Activated CD4-positive, alpha-beta T cell treated with anti-CD3 and anti-CD28 coated beads, Interleukin-2, amount 10 ng/mL, durations not matched to agents 24 days and 14 days (primary cell): ENCODE measurements at regions not wholly inside any gene's neighbourhood (a gene's known extent, or its start where the extent isn't known, plus 50 kb on each side); places are given as distances from the start of the nearest gene placed in this dataset.

Experiments used
- DNase-seq: peaks from one replicate; pipeline ENCODE4 v3.0.0; 2022
- H3K27ac Mint-ChIP-seq: one replicate; pipeline ENCODE4 v1.8.0; 2022; ENCODE audit warnings: mild to moderate bottlenecking, mixed read lengths
- H3K27me3 Mint-ChIP-seq: one replicate; pipeline ENCODE4 v1.8.0; 2022; ENCODE audit warnings: mixed read lengths
- H3K36me3 Mint-ChIP-seq: one replicate; pipeline ENCODE4 v1.8.0; 2022; ENCODE audit warnings: low read depth, mild to moderate bottlenecking, mixed read lengths
- H3K4me1 Mint-ChIP-seq: one replicate; pipeline ENCODE4 v1.8.0; 2021; ENCODE audit warnings: mixed read lengths
- H3K4me3 Mint-ChIP-seq: one replicate; pipeline ENCODE4 v1.8.0; 2022; ENCODE audit warnings: mild to moderate bottlenecking, moderate library complexity, mixed read lengths
- H3K9me3 Mint-ChIP-seq: one replicate; pipeline ENCODE4 v1.8.0; 2021; ENCODE audit warnings: mixed read lengths
- intact Hi-C: fragments of 100-400 bp; cut with micrococcal nuclease; formaldehyde crosslinking; loops from one replicate; pipeline ENCODE4 v1.15.1; 2023

GRCh38 chr20:23189854-23190253 is 103.7 kb upstream of the CD93 start:
- DNase-seq: no peak
- Mint-ChIP-seq H3K4me3 (no peak overlapping the region), H3K27me3 (peaks cover 8% of the 10 kb centered on the region), H3K4me1 (no peaks in the 10 kb centered on the region), H3K9me3 (no peaks in the 10 kb centered on the region), H3K36me3 (no peaks in the 10 kb centered on the region), H3K27ac (no peak overlapping the region)
- intact Hi-C loops: no loop called here

DNA sequence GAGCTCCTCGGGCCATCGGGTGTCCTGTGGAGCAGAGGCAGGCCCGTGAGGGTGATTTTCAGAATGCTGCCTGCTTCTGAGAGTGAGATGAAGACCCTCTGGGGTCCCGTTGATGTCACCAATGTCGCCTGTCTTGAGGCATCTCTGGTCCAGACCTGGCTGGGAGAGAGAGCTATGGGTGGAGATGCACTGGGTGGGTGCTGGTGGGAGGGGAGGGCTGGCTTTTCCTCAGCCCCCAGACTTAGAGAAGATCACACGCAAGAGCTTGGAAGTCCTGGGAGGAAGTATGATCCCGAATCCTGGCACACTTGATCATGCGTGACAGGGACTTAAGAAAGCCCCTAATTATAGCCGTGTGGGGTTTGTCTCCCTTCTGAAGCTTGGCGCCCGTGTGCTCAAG is 103.2 kb upstream of the CD93 start:
- Mint-ChIP-seq H3K36me3 (no peaks in the 10 kb centered on the region), H3K27me3 (peaks cover 8% of the 10 kb centered on the region), H3K9me3 (peaks cover under 1% of the 10 kb centered on the region), H3K4me1 (no peaks in the 10 kb centered on the region), H3K4me3 (no peak overlapping the region), H3K27ac (no peak overlapping the region)
- DNase-seq: no peak
- intact Hi-C loops: no loop called here

GRCh38 chr20:23188377-23189169 is 102.4 kb upstream of the CD93 start:
- Mint-ChIP-seq H3K9me3 (peaks cover 3% of the 10 kb centered on the region), H3K4me1 (no peaks in the 10 kb centered on the region), H3K27me3 (peaks cover 10% of the 10 kb centered on the region), H3K27ac (no peak overlapping the region), H3K4me3 (no peak overlapping the region), H3K36me3 (no peaks in the 10 kb centered on the region)
- DNase-seq: no peak
- intact Hi-C loops: no loop called here

DNA sequence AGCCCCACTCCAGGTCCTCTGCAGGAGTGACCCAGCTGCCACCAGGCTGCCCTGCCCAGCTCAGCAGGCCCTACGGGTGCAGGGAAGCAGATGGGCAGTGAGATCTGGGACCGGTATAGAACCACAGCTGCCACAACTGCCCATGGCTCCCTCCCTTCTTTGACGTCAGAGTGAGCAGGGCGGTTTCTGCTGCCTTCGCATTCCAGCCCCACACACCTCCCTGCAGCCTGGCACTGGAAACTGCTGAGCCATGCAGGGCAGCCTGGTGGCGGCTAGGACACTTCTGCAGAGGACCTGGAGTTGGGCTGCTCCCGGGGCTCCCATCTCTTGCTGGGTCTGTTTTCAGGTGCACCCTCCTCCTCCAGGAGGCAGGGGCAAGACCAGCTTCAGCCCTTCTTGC is 101.6 kb upstream of the CD93 start:
- Mint-ChIP-seq H3K36me3 (no peaks in the 10 kb centered on the region), H3K4me3 (no peak overlapping the region), H3K27me3 (peaks cover 10% of the 10 kb centered on the region), H3K4me1 (no peaks in the 10 kb centered on the region), H3K27ac (no peak overlapping the region), H3K9me3 (peaks cover 3% of the 10 kb centered on the region)
- DNase-seq: no peak
- intact Hi-C loops: no loop called here

DNA sequence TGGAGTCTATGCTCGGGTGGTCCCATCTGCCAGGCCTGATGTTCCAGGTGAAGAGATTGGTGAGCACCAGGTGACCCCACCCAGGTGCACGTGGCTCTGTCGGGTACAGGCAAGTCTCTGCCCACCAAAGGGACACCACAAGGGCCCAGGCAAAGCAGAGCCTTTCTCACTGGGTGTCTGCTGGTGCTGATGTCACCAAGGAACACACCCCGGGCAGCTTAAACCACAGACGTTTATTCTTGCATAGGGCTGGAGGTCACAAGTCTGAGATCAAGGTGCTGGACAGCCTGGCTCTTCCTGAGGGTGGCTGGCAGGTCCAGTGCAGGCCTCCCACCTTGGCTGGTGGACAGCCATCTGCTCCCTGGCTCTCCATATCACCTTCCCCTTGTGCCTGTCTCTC is 100.7 kb upstream of the CD93 start:
- Mint-ChIP-seq H3K9me3 (peaks cover 5% of the 10 kb centered on the region), H3K4me3 (no peak overlapping the region), H3K4me1 (no peaks in the 10 kb centered on the region), H3K27me3 (peaks cover 8% of the 10 kb centered on the region), H3K36me3 (no peaks in the 10 kb centered on the region), H3K27ac (no peak overlapping the region)
- intact Hi-C loops: no loop called here
- DNase-seq: no peak

GRCh38 chr20:23180451-23180921 is 94.4 kb upstream of the CD93 start:
- no peak overlapping the region for H3K4me3 Mint-ChIP-seq
- no peak for DNase-seq
- H3K27me3 Mint-ChIP-seq: peaks cover 20% of the 10 kb centered on the region
- peaks cover 2% of the 10 kb centered on the region for H3K4me1 Mint-ChIP-seq
- H3K9me3 Mint-ChIP-seq: peaks cover 7% of the 10 kb centered on the region
- intact Hi-C loops: no loop called here
- H3K27ac Mint-ChIP-seq: no peak overlapping the region
- no peaks in the 10 kb centered on the region for H3K36me3 Mint-ChIP-seq

- H3K4me3 Mint-ChIP-seq: no peak overlapping the region
- intact Hi-C loops: no loop called here
- H3K27ac Mint-ChIP-seq: no peak overlapping the region
- H3K9me3 Mint-ChIP-seq: peaks cover 7% of the 10 kb centered on the region
- no peak for DNase-seq
- peaks cover 2% of the 10 kb centered on the region for H3K4me1 Mint-ChIP-seq
- H3K36me3 Mint-ChIP-seq: no peaks in the 10 kb centered on the region
- H3K27me3 Mint-ChIP-seq: peaks cover 25% of the 10 kb centered on the region
Observed at GRCh38 chr20:23179766-23180403, 93.8 kb upstream of the CD93 start.

DNA sequence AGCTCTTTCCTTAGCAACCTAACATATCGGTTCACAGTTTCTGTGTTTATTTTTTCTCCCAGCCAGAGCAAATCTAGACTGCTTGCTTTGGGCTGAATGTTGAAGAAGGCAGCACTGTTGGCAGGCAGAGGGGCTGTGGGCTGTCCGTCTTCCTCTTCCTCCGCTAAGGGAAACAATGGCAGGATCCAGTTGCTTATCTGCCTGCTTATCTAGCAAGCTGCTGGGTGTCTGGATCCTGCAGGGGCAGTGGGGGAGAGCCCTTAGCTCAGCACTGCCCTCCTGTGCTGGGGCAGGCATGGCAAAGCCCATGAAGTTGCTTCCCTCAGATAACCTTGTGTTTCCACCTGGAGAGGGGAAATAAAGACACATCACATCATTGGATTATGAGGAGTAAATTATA is 92.7 kb upstream of the CD93 start:
- Mint-ChIP-seq H3K27ac (no peak overlapping the region), H3K4me1 (peaks cover 2% of the 10 kb centered on the region), H3K36me3 (no peaks in the 10 kb centered on the region), H3K9me3 (peaks cover 4% of the 10 kb centered on the region), H3K4me3 (no peak overlapping the region), H3K27me3 (peaks cover 27% of the 10 kb centered on the region)
- intact Hi-C loops: no loop called here
- no peak for DNase-seq

DNA sequence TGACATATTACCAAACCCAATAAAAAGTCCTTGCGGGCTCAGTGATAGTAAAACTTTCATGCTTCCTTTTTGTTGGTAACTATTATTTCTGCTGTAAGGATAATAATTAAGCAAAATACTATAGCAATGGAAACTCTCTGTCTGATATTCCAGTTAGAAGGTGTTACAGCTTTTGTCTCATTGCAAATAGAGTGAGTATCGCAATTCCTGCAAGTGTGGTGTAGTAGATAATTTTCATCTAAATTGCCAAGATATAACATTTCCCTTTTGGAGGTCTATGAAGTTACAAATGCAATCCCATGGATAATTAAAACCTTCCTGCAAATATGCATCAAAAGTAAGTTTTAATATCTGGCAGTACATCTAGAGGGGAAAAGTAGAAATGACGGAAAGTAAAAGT is 88.7 kb upstream of the CD93 start:
- DNase-seq: no peak
- intact Hi-C loops: no loop called here
- Mint-ChIP-seq H3K27me3 (peaks cover 41% of the 10 kb centered on the region), H3K27ac (no peak overlapping the region), H3K9me3 (no peaks in the 10 kb centered on the region), H3K4me3 (no peak overlapping the region), H3K4me1 (peaks cover 1% of the 10 kb centered on the region), H3K36me3 (no peaks in the 10 kb centered on the region)

DNA sequence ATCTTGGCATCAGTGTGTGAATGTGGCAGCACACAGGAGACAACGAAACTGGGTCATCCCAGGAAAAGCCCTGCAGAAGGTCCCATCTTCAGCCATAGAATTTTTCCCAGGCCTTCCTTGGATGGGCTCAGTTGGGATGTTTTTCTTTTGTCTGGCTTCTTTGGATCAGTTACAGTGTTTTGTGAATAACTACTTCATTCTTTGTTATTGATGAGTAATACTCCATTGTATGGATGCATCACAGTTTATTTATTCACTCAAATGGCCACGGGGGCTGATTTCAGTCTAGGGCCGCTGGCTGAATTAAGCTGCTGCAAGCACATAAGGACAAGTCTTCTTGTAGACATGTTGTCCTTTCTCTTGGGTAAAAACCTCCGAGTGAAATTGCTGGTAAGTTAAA is 81.3 kb upstream of the CD93 start:
- DNase-seq: no peak
- no peak overlapping the region for H3K27ac Mint-ChIP-seq
- intact Hi-C loops: no loop called here

DNA sequence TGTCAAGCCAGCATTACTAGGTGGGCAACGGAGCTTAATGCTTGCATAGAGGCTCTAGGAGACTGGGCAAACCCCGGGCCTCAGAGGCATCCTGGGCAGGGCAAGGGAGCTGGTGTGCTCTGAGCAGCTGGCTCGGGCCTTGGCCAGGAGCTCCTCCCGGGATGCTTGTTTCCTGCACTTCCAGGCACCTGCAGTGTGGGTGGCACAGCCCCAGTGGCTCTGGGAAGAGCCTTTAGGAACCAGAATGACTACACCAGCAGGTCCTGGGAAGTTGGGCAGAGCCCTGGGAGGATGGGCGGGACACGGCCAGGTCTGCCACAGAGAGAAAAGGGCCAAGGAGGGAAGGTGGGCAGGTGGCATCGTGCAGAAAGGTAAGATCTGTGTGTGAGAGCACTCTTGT is 80.4 kb upstream of the CD93 start:
- Mint-ChIP-seq H3K27me3 (peaks cover 4% of the 10 kb centered on the region), H3K9me3 (no peaks in the 10 kb centered on the region), H3K27ac (no peak overlapping the region), H3K4me1 (peaks cover 2% of the 10 kb centered on the region), H3K36me3 (no peaks in the 10 kb centered on the region), H3K4me3 (no peak overlapping the region)
- intact Hi-C loops: no loop called here
- DNase-seq: no peak

More for the DNA sequence above, 81.3 kb upstream of the CD93 start:
- Mint-ChIP-seq H3K4me1 (no peaks in the 10 kb centered on the region), H3K36me3 (no peaks in the 10 kb centered on the region), H3K27me3 (peaks cover 9% of the 10 kb centered on the region), H3K4me3 (no peak overlapping the region), H3K9me3 (no peaks in the 10 kb centered on the region)

DNA sequence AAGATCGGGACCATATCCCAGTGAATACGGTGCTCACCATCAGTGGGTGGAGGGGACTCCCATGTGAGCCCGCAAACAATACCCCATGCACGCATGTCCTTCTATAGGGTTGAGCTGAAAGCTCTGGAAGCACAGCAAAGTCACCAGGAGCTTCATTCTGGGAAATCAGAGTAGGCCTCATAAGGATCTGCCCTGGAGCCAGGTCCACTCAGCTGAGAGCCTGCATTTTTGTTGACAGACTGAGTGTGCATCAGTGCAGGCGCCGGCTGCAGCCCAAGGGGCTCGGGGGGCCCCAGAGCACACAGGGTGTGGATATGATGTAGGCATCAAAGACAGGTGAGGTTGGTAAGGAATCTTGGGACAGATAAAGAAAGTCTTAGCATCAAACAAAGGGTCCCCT is 79.8 kb upstream of the CD93 start:
- H3K4me3 Mint-ChIP-seq: no peak overlapping the region
- peaks cover 4% of the 10 kb centered on the region for H3K27me3 Mint-ChIP-seq
- intact Hi-C loops: no loop called here
- no peak for DNase-seq
- H3K27ac Mint-ChIP-seq: no peak overlapping the region
- H3K36me3 Mint-ChIP-seq: no peaks in the 10 kb centered on the region
- H3K9me3 Mint-ChIP-seq: no peaks in the 10 kb centered on the region
- peaks cover 2% of the 10 kb centered on the region for H3K4me1 Mint-ChIP-seq

DNA sequence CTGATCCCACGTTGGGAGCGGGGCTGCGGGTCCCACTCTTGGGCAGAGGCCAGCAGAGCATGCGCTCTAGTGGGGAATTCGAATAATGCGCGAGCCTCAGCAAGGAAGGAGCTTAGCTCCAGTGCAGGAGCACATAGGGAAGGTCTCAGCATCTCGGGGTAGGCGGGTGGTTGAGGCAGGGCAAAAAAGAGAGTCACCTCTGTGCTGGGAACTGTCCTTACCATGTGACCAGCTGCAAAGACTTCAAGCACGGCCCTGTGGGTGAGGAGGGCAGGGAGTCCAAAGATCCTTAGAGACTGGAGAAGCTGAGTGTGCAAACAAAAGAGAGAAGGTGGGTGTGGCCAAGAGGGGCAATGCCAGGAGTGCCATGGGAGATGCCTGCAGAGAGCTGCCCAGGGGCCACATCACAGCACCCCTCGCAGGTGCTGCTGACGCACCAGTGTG is 79.2 kb upstream of the CD93 start:
- Mint-ChIP-seq H3K4me1 (peaks cover 5% of the 10 kb centered on the region), H3K27ac (no peak overlapping the region), H3K36me3 (no peaks in the 10 kb centered on the region), H3K27me3 (peaks cover 4% of the 10 kb centered on the region), H3K9me3 (no peaks in the 10 kb centered on the region), H3K4me3 (no peak overlapping the region)
- intact Hi-C loops: no loop called here
- DNase-seq: no peak

DNA sequence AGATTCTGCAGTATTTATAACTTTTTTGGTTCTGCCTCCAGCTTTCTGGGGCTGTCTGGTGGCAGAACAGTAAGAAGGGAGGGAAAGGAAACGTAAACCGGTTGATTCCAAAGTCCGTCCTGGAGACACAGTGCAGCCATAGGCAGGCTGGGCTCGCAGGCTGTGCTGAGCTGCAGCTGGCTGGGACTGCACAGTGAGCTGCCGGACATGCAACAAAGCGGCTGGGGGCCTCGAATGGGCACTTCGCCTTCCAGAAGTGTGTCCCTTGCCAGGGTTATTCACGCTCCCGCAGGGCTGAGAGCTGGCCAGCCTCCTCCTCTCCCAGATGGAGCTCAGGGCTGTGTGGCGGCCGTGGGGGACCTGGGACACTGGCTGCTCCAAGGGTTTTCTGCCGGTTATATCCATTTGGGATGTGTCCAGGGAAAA is 78.1 kb upstream of the CD93 start:
- intact Hi-C loops: no loop called here
- Mint-ChIP-seq H3K36me3 (no peaks in the 10 kb centered on the region), H3K9me3 (no peaks in the 10 kb centered on the region), H3K4me3 (no peak overlapping the region), H3K27ac (no peak overlapping the region), H3K4me1 (peaks cover 13% of the 10 kb centered on the region), H3K27me3 (peaks cover 4% of the 10 kb centered on the region)
- DNase-seq: no peak
